ENCODE measurements at regions not wholly inside any gene's neighbourhood (a gene's known extent, or its start where the extent isn't known, plus 50 kb on each side); places are given as distances from the start of the nearest gene placed in this dataset.

GRCh38 chr5:165015547-165015946 is 1510.1 kb downstream of the MAT2B start:
- TF ChIP-seq CSRNP3 (CRISPR knock-in tag; IDR thresholded peaks at IDR 0.05) (no peak), TOX (CRISPR knock-in tag; IDR thresholded peaks at IDR 0.05; ENCODE audit: borderline replicate concordance) (no peak), POU6F1 (CRISPR knock-in tag; IDR thresholded peaks at IDR 0.05; ENCODE audit: borderline replicate concordance, low read depth) (no peak), ISL1 (CRISPR knock-in tag; IDR thresholded peaks at IDR 0.05) (no peak), ZNF565 (CRISPR knock-in tag; conservative IDR thresholded peaks at IDR 0.05; ENCODE audit: low read depth) (no peak), ARNTL (CRISPR knock-in tag; IDR thresholded peaks at IDR 0.05; ENCODE audit: borderline replicate concordance, low read depth) (no peak), RARB (CRISPR knock-in tag; IDR thresholded peaks at IDR 0.05) (no peak), PATZ1 (CRISPR knock-in tag; IDR thresholded peaks at IDR 0.05; ENCODE audit: borderline replicate concordance) (no peak), ZFP3 (CRISPR knock-in tag; IDR thresholded peaks at IDR 0.05) (no peak), OSR1 (CRISPR knock-in tag; IDR thresholded peaks at IDR 0.05) (no peak), ZNF8 (CRISPR knock-in tag; IDR thresholded peaks at IDR 0.05) (no peak), ZFP30 (CRISPR knock-in tag; IDR thresholded peaks at IDR 0.05) (no peak)
- no peak for ATAC-seq

GRCh38 chr5:165026971-165027370 is 1521.6 kb downstream of the MAT2B start:
- TF ChIP-seq ZNF8 (CRISPR knock-in tag; IDR thresholded peaks at IDR 0.05): no peak
- TF ChIP-seq ZNF565 (CRISPR knock-in tag; conservative IDR thresholded peaks at IDR 0.05; ENCODE audit: low read depth): no peak
- TF ChIP-seq CSDC2 (CRISPR knock-in tag; IDR thresholded peaks at IDR 0.05): no peak
- TF ChIP-seq ZC3H10 (CRISPR knock-in tag; IDR thresholded peaks at IDR 0.05): no peak
- TF ChIP-seq ARNTL (CRISPR knock-in tag; IDR thresholded peaks at IDR 0.05; ENCODE audit: borderline replicate concordance, low read depth): no peak
- TF ChIP-seq ZFP30 (CRISPR knock-in tag; IDR thresholded peaks at IDR 0.05): no peak
- no peak for TF ChIP-seq BACH2 (CRISPR knock-in tag; IDR thresholded peaks at IDR 0.05; ENCODE audit: borderline replicate concordance)
- TF ChIP-seq TOX (CRISPR knock-in tag; IDR thresholded peaks at IDR 0.05; ENCODE audit: borderline replicate concordance): no peak
- no peak for TF ChIP-seq PATZ1 (CRISPR knock-in tag; IDR thresholded peaks at IDR 0.05; ENCODE audit: borderline replicate concordance)
- no peak for TF ChIP-seq POU6F1 (CRISPR knock-in tag; IDR thresholded peaks at IDR 0.05; ENCODE audit: borderline replicate concordance, low read depth)
- no peak for TF ChIP-seq ZNF70 (CRISPR knock-in tag; IDR thresholded peaks at IDR 0.05)
- TF ChIP-seq ZFP3 (CRISPR knock-in tag; IDR thresholded peaks at IDR 0.05): no peak
- no peak for TF ChIP-seq OSR1 (CRISPR knock-in tag; IDR thresholded peaks at IDR 0.05)
- TF ChIP-seq TSHZ2 (CRISPR knock-in tag; IDR thresholded peaks at IDR 0.05): no peak
- TF ChIP-seq RARB (CRISPR knock-in tag; IDR thresholded peaks at IDR 0.05): no peak
- TF ChIP-seq CSRNP3 (CRISPR knock-in tag; IDR thresholded peaks at IDR 0.05): no peak
- no peak for TF ChIP-seq SNAI2 (CRISPR knock-in tag; IDR thresholded peaks at IDR 0.05)
- TF ChIP-seq ISL1 (CRISPR knock-in tag; IDR thresholded peaks at IDR 0.05): no peak
- TF ChIP-seq TCF4 (CRISPR knock-in tag; IDR thresholded peaks at IDR 0.05; ENCODE audit: borderline replicate concordance): no peak
- ATAC-seq: no peak

Data from SK-N-SH treated with all-trans-retinoic acid at 6 μM for 48 hours (cell line).